ENCODE measurements at regions not wholly inside any gene's neighbourhood (a gene's known extent, or its start where the extent isn't known, plus 50 kb on each side); places are given as distances from the start of the nearest gene placed in this dataset.

GRCh38 chr15:91751611-91752010 is 101.9 kb upstream of the SLCO3A1 start:
- no peak overlapping the region for H3K4me3 ChIP-seq (replicated peaks; ENCODE audit: low read depth, low read length)
- no peak for TF ChIP-seq CTCF (IDR thresholded peaks at IDR 0.05; ENCODE audit: low read length, missing control alignments)
- no peak for DNase-seq (ENCODE audit: low read depth)

GRCh38 chr15:91752081-91752785 is 101.3 kb upstream of the SLCO3A1 start:
- H3K4me3 ChIP-seq (replicated peaks; ENCODE audit: low read depth, low read length): no peak overlapping the region
- no peak for TF ChIP-seq CTCF (IDR thresholded peaks at IDR 0.05; ENCODE audit: low read length, missing control alignments)
- DNase-seq (ENCODE audit: low read depth): no peak

- no peak for DNase-seq (ENCODE audit: low read depth)
- H3K4me3 ChIP-seq (replicated peaks; ENCODE audit: low read depth, low read length): no peak overlapping the region
- no peak for TF ChIP-seq CTCF (IDR thresholded peaks at IDR 0.05; ENCODE audit: low read length, missing control alignments)
Measured at GRCh38 chr15:91759560-91759959, 93.9 kb upstream of the SLCO3A1 start.

GRCh38 chr15:91765660-91766059 is 87.8 kb upstream of the SLCO3A1 start:
- no peak for TF ChIP-seq CTCF (IDR thresholded peaks at IDR 0.05; ENCODE audit: low read length, missing control alignments)
- no peak for DNase-seq (ENCODE audit: low read depth)
- H3K4me3 ChIP-seq (replicated peaks; ENCODE audit: low read depth, low read length): no peak overlapping the region

GRCh38 chr15:91769476-91769875 is 84.0 kb upstream of the SLCO3A1 start:
- DNase-seq (ENCODE audit: low read depth): no peak
- no peak for TF ChIP-seq CTCF (IDR thresholded peaks at IDR 0.05; ENCODE audit: low read length, missing control alignments)

GRCh38 chr15:91769894-91770293 is 83.6 kb upstream of the SLCO3A1 start:
- DNase-seq (ENCODE audit: low read depth): no peak
- H3K4me3 ChIP-seq (replicated peaks; ENCODE audit: low read depth, low read length): no peak overlapping the region
- no peak for TF ChIP-seq CTCF (IDR thresholded peaks at IDR 0.05; ENCODE audit: low read length, missing control alignments)

More at GRCh38 chr15:91769476-91769875, 84.0 kb upstream of the SLCO3A1 start:
- H3K4me3 ChIP-seq (replicated peaks; ENCODE audit: low read depth, low read length): no peak overlapping the region

- DNase-seq (ENCODE audit: low read depth): no peak
- no peak for TF ChIP-seq CTCF (IDR thresholded peaks at IDR 0.05; ENCODE audit: low read length, missing control alignments)
- H3K4me3 ChIP-seq (replicated peaks; ENCODE audit: low read depth, low read length): no peak overlapping the region
Measured at GRCh38 chr15:91776104-91776503, 77.4 kb upstream of the SLCO3A1 start.

Data from fibroblast of pulmonary artery (primary cell).